ENCODE measurements at regions not wholly inside any gene's neighbourhood (a gene's known extent, or its start where the extent isn't known, plus 50 kb on each side); places are given as distances from the start of the nearest gene placed in this dataset.

DNA sequence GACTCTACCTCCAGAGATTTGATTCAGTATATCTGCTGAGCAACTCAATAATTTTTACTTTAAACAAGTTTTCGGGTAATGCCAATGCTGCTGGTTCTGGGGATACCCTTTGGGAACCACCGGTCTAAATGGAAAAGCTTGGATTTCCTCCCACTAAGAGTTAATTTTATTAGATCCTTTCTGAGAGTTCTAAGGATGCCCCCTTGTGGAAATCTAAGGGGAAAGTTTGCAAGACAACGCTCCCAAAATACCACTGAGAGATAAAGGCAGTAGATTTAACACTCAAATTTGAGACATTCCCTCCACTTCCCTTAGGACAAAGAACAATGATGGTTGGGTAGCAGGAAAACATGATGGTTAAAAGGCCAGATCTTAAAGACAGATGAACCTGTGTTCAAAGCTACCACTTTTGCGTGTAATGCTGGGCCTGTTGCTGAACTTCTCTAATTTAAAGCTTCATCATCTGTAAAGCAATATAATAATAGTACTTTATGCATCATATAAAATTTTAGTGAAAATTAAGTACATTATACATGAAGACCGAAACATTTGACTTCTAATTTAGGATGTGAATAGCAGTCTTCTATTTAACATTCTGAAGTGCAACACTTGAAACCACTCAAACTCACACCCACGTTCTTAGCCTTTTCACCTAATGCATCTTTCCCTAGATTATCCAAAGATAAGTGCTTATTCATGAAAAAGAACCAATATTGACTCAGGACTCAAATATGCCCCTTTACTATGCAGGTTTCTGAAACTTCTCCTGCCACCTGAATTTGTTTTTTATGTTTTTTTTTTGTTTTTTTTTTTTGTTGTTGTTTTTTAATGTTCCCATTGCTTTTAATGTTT, 110.1 kb upstream of the LUZP2 start:
- DNase-seq: no peak
- H3K4me1 ChIP-seq (replicated peaks; ENCODE audit: insufficient read depth): peaks cover 11% of the 10 kb centered on the region; the same call in 1 of the 2 replicates
- no peak for TF ChIP-seq EZH2 (IDR thresholded peaks at IDR 0.05; ENCODE audit: low read depth)
- TF ChIP-seq, protein P1, sequence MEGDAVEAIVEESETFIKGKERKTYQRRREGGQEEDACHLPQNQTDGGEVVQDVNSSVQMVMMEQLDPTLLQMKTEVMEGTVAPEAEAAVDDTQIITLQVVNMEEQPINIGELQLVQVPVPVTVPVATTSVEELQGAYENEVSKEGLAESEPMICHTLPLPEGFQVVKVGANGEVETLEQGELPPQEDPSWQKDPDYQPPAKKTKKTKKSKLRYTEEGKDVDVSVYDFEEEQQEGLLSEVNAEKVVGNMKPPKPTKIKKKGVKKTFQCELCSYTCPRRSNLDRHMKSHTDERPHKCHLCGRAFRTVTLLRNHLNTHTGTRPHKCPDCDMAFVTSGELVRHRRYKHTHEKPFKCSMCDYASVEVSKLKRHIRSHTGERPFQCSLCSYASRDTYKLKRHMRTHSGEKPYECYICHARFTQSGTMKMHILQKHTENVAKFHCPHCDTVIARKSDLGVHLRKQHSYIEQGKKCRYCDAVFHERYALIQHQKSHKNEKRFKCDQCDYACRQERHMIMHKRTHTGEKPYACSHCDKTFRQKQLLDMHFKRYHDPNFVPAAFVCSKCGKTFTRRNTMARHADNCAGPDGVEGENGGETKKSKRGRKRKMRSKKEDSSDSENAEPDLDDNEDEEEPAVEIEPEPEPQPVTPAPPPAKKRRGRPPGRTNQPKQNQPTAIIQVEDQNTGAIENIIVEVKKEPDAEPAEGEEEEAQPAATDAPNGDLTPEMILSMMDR (conservative IDR thresholded peaks at IDR 0.05): peak; percentile 53
- no peaks in the 10 kb centered on the region for H3K27me3 ChIP-seq (ENCODE audit: insufficient read depth, low read depth)
- intact Hi-C loops (cut with micrococcal nuclease; ENCODE audit: unreplicated experiment): loop anchor here (5.0 to 10.0 kb wide), 2 partner anchors 852 to 1509 kb away; no protein-coding TSS in a partner anchor
- no peaks in the 10 kb centered on the region for H3F3A ChIP-seq (ENCODE audit: insufficient read depth, low read depth)
- H3K36me3 ChIP-seq (ENCODE audit: low read depth): no peaks in the 10 kb centered on the region
- ChIA-PET POLR2A (ENCODE audit: unreplicated experiment) (interaction anchor here (0.6 kb wide), 1 partner anchor 156 kb away, joined by 4 read pairs; no protein-coding TSS in a partner anchor), CTCF (interaction anchor here (1.3 kb wide), 1 partner anchor 1365 kb away, joined by 3 read pairs; no protein-coding TSS in a partner anchor)
- no peaks in the 10 kb centered on the region for H4K20me1 ChIP-seq (ENCODE audit: insufficient read depth)
- no peaks in the 10 kb centered on the region for H3K79me2 ChIP-seq (ENCODE audit: low read depth)
- H3K4me2 ChIP-seq: no peak overlapping the region
- H3K9me2 ChIP-seq (ENCODE audit: insufficient read depth): no peaks in the 10 kb centered on the region
- no peaks in the 10 kb centered on the region for H3K9me3 ChIP-seq (ENCODE audit: insufficient read depth, low read depth)
- BruUV-seq (replicated peaks): no TSS peak
- no peak overlapping the region for H2AFZ ChIP-seq
- H3K4me3 ChIP-seq: no peak overlapping the region
- H3K27ac ChIP-seq: no peak overlapping the region

DNA sequence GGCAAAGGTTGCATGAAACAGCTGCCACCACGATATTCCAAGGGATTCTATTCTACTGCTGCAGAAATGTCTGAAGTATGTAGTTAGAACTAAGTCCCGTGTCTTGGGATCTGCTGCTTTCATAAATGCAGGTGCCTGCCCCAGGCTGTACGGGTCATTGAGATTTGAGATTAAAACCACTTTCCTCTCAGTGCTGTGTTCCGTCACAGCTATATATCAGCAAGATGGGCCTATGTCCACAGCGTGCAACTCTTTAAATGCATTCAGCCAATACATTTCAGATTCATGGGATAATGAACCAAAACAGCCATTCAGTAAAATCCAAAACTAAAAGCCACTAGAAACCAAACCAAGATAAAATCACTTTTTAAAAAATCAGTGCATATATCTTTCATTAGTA, 107.3 kb upstream of the LUZP2 start:
- H3K9me3 ChIP-seq (ENCODE audit: insufficient read depth, low read depth): no peaks in the 10 kb centered on the region
- no peaks in the 10 kb centered on the region for H3K9me2 ChIP-seq (ENCODE audit: insufficient read depth)
- no peaks in the 10 kb centered on the region for H3K27me3 ChIP-seq (ENCODE audit: insufficient read depth, low read depth)
- ChIA-PET CTCF (no interaction called here), POLR2A (ENCODE audit: unreplicated experiment) (no interaction called here)
- TF ChIP-seq, protein P1 (conservative IDR thresholded peaks at IDR 0.05): no peak
- no peak for TF ChIP-seq EZH2 (IDR thresholded peaks at IDR 0.05; ENCODE audit: low read depth)
- H3K36me3 ChIP-seq (ENCODE audit: low read depth): no peaks in the 10 kb centered on the region
- no peak overlapping the region for H3K27ac ChIP-seq
- H3K79me2 ChIP-seq (ENCODE audit: low read depth): no peaks in the 10 kb centered on the region
- intact Hi-C loops (cut with micrococcal nuclease; ENCODE audit: unreplicated experiment): loop anchor here (5.0 to 10.0 kb wide), 2 partner anchors 855 to 1512 kb away; no protein-coding TSS in a partner anchor
- DNase-seq: no peak
- H4K20me1 ChIP-seq (ENCODE audit: insufficient read depth): no peaks in the 10 kb centered on the region
- H2AFZ ChIP-seq: no peak overlapping the region; the same call in 1 of the 2 replicates
- peaks cover 11% of the 10 kb centered on the region; the same call in 1 of the 2 replicates for H3K4me1 ChIP-seq (replicated peaks; ENCODE audit: insufficient read depth)
- no TSS peak for BruUV-seq (replicated peaks)
- no peak overlapping the region for H3K4me3 ChIP-seq
- no peaks in the 10 kb centered on the region for H3F3A ChIP-seq (ENCODE audit: insufficient read depth, low read depth)
- no peak overlapping the region for H3K4me2 ChIP-seq

DNA sequence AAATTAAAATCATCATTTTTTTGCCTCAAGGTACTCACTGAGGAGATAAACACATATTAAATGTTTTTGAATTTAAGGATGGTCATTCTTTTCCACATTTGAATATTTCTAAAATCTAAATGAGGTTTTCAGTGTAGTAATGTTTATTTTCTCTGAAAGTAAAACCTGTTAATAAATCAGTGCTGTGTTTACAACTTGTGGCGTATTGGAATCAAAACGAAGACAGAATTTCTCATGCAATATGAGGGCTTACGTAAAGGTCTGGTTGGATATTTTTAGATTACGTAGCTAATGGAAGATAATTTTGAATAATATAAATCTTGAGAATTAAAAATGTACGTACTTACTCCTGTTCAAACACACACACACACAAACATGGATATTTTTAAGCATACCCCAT, 106.8 kb upstream of the LUZP2 start:
- TF ChIP-seq, protein P1 (conservative IDR thresholded peaks at IDR 0.05): no peak
- TF ChIP-seq EZH2 (IDR thresholded peaks at IDR 0.05; ENCODE audit: low read depth): no peak
- no peaks in the 10 kb centered on the region for H3K9me3 ChIP-seq (ENCODE audit: insufficient read depth, low read depth)
- no peak overlapping the region for H3K27ac ChIP-seq
- H3K9me2 ChIP-seq (ENCODE audit: insufficient read depth): no peaks in the 10 kb centered on the region
- no peaks in the 10 kb centered on the region for H3K27me3 ChIP-seq (ENCODE audit: insufficient read depth, low read depth)
- no peaks in the 10 kb centered on the region for H3K36me3 ChIP-seq (ENCODE audit: low read depth)
- H3K4me2 ChIP-seq: no peak overlapping the region
- H3K79me2 ChIP-seq (ENCODE audit: low read depth): no peaks in the 10 kb centered on the region
- H2AFZ ChIP-seq: no peak overlapping the region
- BruUV-seq (replicated peaks): no TSS peak
- ChIA-PET POLR2A (ENCODE audit: unreplicated experiment) (no interaction called here), CTCF (no interaction called here)
- no peaks in the 10 kb centered on the region for H4K20me1 ChIP-seq (ENCODE audit: insufficient read depth)
- peaks cover 11% of the 10 kb centered on the region; the same call in 1 of the 2 replicates for H3K4me1 ChIP-seq (replicated peaks; ENCODE audit: insufficient read depth)
- H3F3A ChIP-seq (ENCODE audit: insufficient read depth, low read depth): no peaks in the 10 kb centered on the region
- H3K4me3 ChIP-seq: no peak overlapping the region
- no peak for DNase-seq
- intact Hi-C loops (cut with micrococcal nuclease; ENCODE audit: unreplicated experiment): no loop called here

All from PC-9 (cell line).